ENCODE measurements at regions not wholly inside any gene's neighbourhood (a gene's known extent, or its start where the extent isn't known, plus 50 kb on each side); places are given as distances from the start of the nearest gene placed in this dataset.

DNA sequence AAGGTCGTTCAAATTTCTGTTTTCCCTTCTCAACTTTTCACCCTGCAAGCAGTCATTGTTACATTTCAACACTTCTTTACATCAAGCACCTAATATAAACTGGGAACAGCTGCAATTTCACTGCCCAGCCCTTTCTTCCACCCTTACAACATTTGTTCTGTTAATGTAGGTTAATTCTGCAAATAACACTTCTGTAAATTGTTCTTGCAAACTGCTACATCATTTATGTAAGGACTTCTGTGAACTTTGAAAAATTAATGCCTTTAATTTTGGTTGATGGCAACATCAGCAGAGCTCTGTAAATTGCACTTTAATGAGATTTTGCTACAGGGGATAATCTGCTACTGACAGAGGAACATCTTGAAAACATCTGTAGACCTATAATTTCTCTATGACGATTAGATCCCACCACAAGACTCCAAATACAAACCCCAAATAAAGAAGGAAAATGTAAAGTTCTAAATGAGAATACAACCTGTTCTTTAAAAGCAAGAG lies 93.5 kb downstream of the ZIC4 start:
- no peaks in the 10 kb centered on the region for H3K36me3 Mint-ChIP-seq (ENCODE audit: low read depth, unreplicated experiment)
- H3K27me3 Mint-ChIP-seq (ENCODE audit: unreplicated experiment) = no peaks in the 10 kb centered on the region
- H3K4me1 Mint-ChIP-seq (ENCODE audit: unreplicated experiment) = peaks cover 6% of the 10 kb centered on the region
- H3K27ac Mint-ChIP-seq (ENCODE audit: unreplicated experiment) = no peak overlapping the region
- TF ChIP-seq, protein P1, sequence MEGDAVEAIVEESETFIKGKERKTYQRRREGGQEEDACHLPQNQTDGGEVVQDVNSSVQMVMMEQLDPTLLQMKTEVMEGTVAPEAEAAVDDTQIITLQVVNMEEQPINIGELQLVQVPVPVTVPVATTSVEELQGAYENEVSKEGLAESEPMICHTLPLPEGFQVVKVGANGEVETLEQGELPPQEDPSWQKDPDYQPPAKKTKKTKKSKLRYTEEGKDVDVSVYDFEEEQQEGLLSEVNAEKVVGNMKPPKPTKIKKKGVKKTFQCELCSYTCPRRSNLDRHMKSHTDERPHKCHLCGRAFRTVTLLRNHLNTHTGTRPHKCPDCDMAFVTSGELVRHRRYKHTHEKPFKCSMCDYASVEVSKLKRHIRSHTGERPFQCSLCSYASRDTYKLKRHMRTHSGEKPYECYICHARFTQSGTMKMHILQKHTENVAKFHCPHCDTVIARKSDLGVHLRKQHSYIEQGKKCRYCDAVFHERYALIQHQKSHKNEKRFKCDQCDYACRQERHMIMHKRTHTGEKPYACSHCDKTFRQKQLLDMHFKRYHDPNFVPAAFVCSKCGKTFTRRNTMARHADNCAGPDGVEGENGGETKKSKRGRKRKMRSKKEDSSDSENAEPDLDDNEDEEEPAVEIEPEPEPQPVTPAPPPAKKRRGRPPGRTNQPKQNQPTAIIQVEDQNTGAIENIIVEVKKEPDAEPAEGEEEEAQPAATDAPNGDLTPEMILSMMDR (IDR thresholded peaks at IDR 0.05; ENCODE audit: unreplicated experiment) = no peak
- H3K4me3 Mint-ChIP-seq (ENCODE audit: unreplicated experiment) = no peak overlapping the region
- no peaks in the 10 kb centered on the region for H3K9me3 Mint-ChIP-seq (ENCODE audit: unreplicated experiment)
- DNase-seq (ENCODE audit: low spot score) = no peak

DNA sequence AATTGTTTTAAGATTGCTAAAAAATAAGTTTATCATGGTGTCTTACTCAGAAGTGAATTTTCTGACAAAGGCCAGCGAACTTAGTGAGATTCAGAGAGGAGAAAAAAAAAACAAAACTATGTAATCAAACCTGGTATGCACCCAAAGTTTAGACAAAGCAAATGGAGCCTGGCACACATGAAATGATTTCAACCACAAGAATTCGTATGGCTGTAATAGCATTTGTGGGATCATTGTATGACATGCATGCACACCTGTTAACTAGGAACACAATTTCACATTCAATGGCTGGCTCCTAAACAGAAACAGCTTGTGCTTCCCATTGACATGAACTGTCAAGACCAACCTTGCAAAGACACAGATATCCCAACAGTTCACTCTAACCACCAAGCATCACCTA lies 94.6 kb downstream of the ZIC4 start:
- no peak for DNase-seq (ENCODE audit: low spot score)
- peaks cover 3% of the 10 kb centered on the region for H3K27me3 Mint-ChIP-seq (ENCODE audit: unreplicated experiment)
- TF ChIP-seq, protein P1 (IDR thresholded peaks at IDR 0.05; ENCODE audit: unreplicated experiment) = no peak
- H3K27ac Mint-ChIP-seq (ENCODE audit: unreplicated experiment) = no peak overlapping the region
- H3K9me3 Mint-ChIP-seq (ENCODE audit: unreplicated experiment) = no peaks in the 10 kb centered on the region
- H3K4me1 Mint-ChIP-seq (ENCODE audit: unreplicated experiment) = peaks cover 6% of the 10 kb centered on the region
- H3K4me3 Mint-ChIP-seq (ENCODE audit: unreplicated experiment) = no peak overlapping the region
- H3K36me3 Mint-ChIP-seq (ENCODE audit: low read depth, unreplicated experiment) = no peaks in the 10 kb centered on the region

DNA sequence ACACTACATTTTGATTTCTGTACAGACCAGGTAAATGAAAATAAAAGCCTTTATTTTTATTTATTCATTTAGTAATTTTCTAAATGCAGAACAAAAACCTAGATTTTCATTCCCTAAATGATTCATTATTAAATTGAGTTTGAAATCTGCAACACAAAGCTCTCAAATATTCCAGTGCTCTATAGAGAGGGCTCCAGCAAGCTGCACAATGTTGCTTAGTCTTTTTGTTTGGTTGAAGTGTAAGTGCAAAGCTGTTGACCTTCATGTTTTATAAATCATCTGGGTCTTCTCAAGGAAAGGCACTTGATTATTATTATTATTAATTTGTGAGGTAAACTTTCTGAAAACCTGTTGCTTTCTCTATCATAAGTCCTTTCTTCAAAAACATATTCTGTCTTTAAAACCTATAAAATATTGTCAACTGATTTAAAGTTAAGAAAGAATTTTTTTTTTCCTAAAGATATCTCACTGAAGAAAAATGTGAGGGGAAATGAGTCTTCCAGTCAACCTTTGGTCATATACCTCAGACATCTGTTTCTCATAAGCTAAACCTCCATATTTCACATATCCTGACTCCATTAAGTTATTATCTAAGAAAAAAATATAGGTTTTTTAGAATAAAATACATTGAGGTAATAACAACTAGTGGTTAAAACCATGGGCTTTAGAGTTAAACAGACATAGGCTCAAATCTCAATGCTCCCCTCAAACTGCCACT lies 100.7 kb downstream of the ZIC4 start:
- no peak overlapping the region for H3K27ac Mint-ChIP-seq (ENCODE audit: unreplicated experiment)
- DNase-seq (ENCODE audit: low spot score) = no peak
- TF ChIP-seq, protein P1 (IDR thresholded peaks at IDR 0.05; ENCODE audit: unreplicated experiment) = no peak
- no peaks in the 10 kb centered on the region for H3K4me1 Mint-ChIP-seq (ENCODE audit: unreplicated experiment)
- H3K9me3 Mint-ChIP-seq (ENCODE audit: unreplicated experiment) = no peaks in the 10 kb centered on the region
- H3K4me3 Mint-ChIP-seq (ENCODE audit: unreplicated experiment) = no peak overlapping the region
- peaks cover 3% of the 10 kb centered on the region for H3K27me3 Mint-ChIP-seq (ENCODE audit: unreplicated experiment)
- H3K36me3 Mint-ChIP-seq (ENCODE audit: low read depth, unreplicated experiment) = no peaks in the 10 kb centered on the region

DNA sequence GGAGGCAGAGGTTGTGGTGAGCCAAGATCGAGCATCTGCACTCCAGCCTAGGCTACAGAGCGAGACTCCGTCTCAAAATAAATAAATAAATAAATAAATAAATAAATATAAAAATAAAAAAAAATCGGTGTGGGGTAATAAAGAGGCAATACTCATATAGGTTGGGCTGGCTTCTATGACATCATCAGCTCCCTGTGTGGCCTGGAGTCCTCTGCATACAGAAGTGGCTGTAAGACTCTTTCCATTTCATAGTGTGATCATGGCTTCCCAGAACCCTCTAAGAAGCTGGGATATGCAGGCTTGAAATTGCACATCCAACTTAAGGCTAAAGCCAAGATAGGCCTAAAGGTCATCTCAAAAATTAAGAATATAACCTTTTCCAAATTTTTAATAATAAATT lies 101.6 kb downstream of the ZIC4 start:
- Mint-ChIP-seq H3K36me3 (ENCODE audit: low read depth, unreplicated experiment) (no peaks in the 10 kb centered on the region), H3K4me1 (ENCODE audit: unreplicated experiment) (peaks cover 3% of the 10 kb centered on the region), H3K27ac (ENCODE audit: unreplicated experiment) (no peak overlapping the region), H3K27me3 (ENCODE audit: unreplicated experiment) (peaks cover 3% of the 10 kb centered on the region), H3K9me3 (ENCODE audit: unreplicated experiment) (no peaks in the 10 kb centered on the region), H3K4me3 (ENCODE audit: unreplicated experiment) (no peak overlapping the region)
- TF ChIP-seq, protein P1 (IDR thresholded peaks at IDR 0.05; ENCODE audit: unreplicated experiment) = no peak
- no peak for DNase-seq (ENCODE audit: low spot score)

DNA sequence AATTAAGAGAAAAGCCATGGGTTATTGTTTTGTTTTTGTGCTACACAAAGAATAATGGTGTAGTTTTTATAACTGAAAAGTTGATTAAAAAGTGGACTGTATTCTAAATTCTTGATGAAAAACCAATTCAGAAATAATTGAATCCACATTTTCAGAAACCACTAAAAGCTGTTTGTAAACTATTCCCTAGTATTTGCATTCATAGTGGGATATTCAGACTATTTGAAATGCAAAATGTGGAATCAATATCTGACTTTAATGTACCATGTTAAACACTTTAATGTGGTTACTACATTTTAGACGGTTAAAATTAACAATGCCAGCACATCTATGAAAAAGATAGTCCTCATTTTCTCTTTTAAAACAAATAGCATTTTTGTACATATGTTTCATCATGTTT lies 104.6 kb downstream of the ZIC4 start:
- Mint-ChIP-seq H3K4me1 (ENCODE audit: unreplicated experiment) (peaks cover 18% of the 10 kb centered on the region), H3K27me3 (ENCODE audit: unreplicated experiment) (no peaks in the 10 kb centered on the region), H3K27ac (ENCODE audit: unreplicated experiment) (no peak overlapping the region), H3K36me3 (ENCODE audit: low read depth, unreplicated experiment) (no peaks in the 10 kb centered on the region), H3K4me3 (ENCODE audit: unreplicated experiment) (no peak overlapping the region), H3K9me3 (ENCODE audit: unreplicated experiment) (no peaks in the 10 kb centered on the region)
- TF ChIP-seq, protein P1 (IDR thresholded peaks at IDR 0.05; ENCODE audit: unreplicated experiment) = no peak
- DNase-seq (ENCODE audit: low spot score) = no peak
